Thoracic aorta (tissue), 2 donors: ENCODE measurements at regions not wholly inside any gene's neighbourhood (a gene's known extent, or its start where the extent isn't known, plus 50 kb on each side); places are given as distances from the start of the nearest gene placed in this dataset.

Experiments used
- ATAC-seq: fragments of 150-250 bp; one replicate; pipeline ENCODE4 v1.8.0; 2017; ENCODE audit warnings: low read depth; ENCODE audit not compliant: insufficient number of reproducible peaks, low FRiP score
- DNase-seq: peaks from one replicate; pipeline ENCODE4 v3.0.0-alpha.2; 2020; ENCODE audit warnings: low spot score
- H3K27ac ChIP-seq, 2 donors: fragments of 200-600 bp; sonication (generic); 1 replicate in 1 of 2; 2 replicates in 1 of 2; pipeline ENCODE4 v1.5.1; 2016; ENCODE audit warnings: mild to moderate bottlenecking in 2 of 2, moderate library complexity in 2 of 2
- H3K27me3 ChIP-seq: fragments of 200-600 bp; sonication (generic); replicated peaks from 2 replicates; pipeline ENCODE4 v1.6.0; 2016; ENCODE audit warnings: mild to moderate bottlenecking; ENCODE audit not compliant: insufficient read depth
- H3K36me3 ChIP-seq: fragments of 200-600 bp; sonication (generic); one replicate; pipeline ENCODE4 v1.5.1; 2016
- H3K4me1 ChIP-seq, 2 donors: fragments of 200-600 bp; sonication (generic); 1 replicate in 1 of 2; 2 replicates in 1 of 2; pipeline versions ENCODE4 v1.5.1 to v1.6.0; 2016; ENCODE audit warnings: low read depth in 2 of 2, mild to moderate bottlenecking in 1 of 2; ENCODE audit not compliant: control insufficient read depth in 1 of 2
- H3K4me3 ChIP-seq: fragments of 200-600 bp; sonication (generic); 2 replicates; pipeline ENCODE4 v1.5.1; 2016; ENCODE audit warnings: mild to moderate bottlenecking
- H3K9me3 ChIP-seq: fragments of 200-600 bp; sonication (generic); 2 replicates; pipeline ENCODE4 v1.5.1; 2016
- CTCF ChIP-seq: fragments of 200-600 bp; sonication (generic); IDR thresholded peaks from one replicate; pipeline ENCODE4 v1.5.1; 2019; ENCODE audit warnings: antibody characterized with exemption

GRCh38 chr6:120876931-120877330 is 457.3 kb downstream of the TBC1D32 start:
- ATAC-seq (no peak), DNase-seq (no peak)
- no peaks in the 10 kb centered on the region for H3K36me3 ChIP-seq
- no peak overlapping the region for H3K4me3 ChIP-seq
- no peak for TF ChIP-seq CTCF
- H3K4me1 ChIP-seq, result no peaks in the 10 kb centered on the region
- no peak overlapping the region for H3K27ac ChIP-seq
- H3K27me3 ChIP-seq, result no peaks in the 10 kb centered on the region
- H3K9me3 ChIP-seq, result no peaks in the 10 kb centered on the region

GRCh38 chr6:120876424-120876823 is 457.9 kb downstream of the TBC1D32 start:
- no peak for TF ChIP-seq CTCF
- Histone ChIP-seq H3K36me3 (no peaks in the 10 kb centered on the region), H3K4me1 (no peaks in the 10 kb centered on the region), H3K27ac (no peak overlapping the region), H3K4me3 (no peak overlapping the region), H3K9me3 (no peaks in the 10 kb centered on the region), H3K27me3 (no peaks in the 10 kb centered on the region)
- no peak for DNase-seq
- ATAC-seq, result no peak

- no peak for TF ChIP-seq CTCF
- H3K36me3 ChIP-seq, result no peaks in the 10 kb centered on the region
- no peak overlapping the region for H3K27ac ChIP-seq
- ATAC-seq (no peak), DNase-seq (no peak)
- H3K27me3 ChIP-seq, result no peaks in the 10 kb centered on the region
- H3K9me3 ChIP-seq, result no peaks in the 10 kb centered on the region
- H3K4me1 ChIP-seq, result no peaks in the 10 kb centered on the region
- no peak overlapping the region for H3K4me3 ChIP-seq
These were observed 458.4 kb downstream of the TBC1D32 start for GRCh38 chr6:120875900-120876299.

- Histone ChIP-seq H3K27me3 (no peaks in the 10 kb centered on the region), H3K9me3 (no peaks in the 10 kb centered on the region), H3K4me1 (no peaks in the 10 kb centered on the region), H3K27ac (no peak overlapping the region), H3K36me3 (no peaks in the 10 kb centered on the region), H3K4me3 (no peak overlapping the region)
- DNase-seq, result no peak
- no peak for ATAC-seq
- no peak for TF ChIP-seq CTCF
These were observed 459.9 kb downstream of the TBC1D32 start for GRCh38 chr6:120874422-120874821.

- DNase-seq, result no peak
- H3K27me3 ChIP-seq, result no peaks in the 10 kb centered on the region
- H3K4me1 ChIP-seq, result no peaks in the 10 kb centered on the region
- ATAC-seq, result no peak
- no peaks in the 10 kb centered on the region for H3K36me3 ChIP-seq
- TF ChIP-seq CTCF, result no peak
- no peak overlapping the region for H3K4me3 ChIP-seq
- no peaks in the 10 kb centered on the region for H3K9me3 ChIP-seq
- H3K27ac ChIP-seq, result no peak overlapping the region
These were observed 461.0 kb downstream of the TBC1D32 start for GRCh38 chr6:120873125-120873865.
